ENCODE measurements at regions not wholly inside any gene's neighbourhood (a gene's known extent, or its start where the extent isn't known, plus 50 kb on each side); places are given as distances from the start of the nearest gene placed in this dataset.

DNA sequence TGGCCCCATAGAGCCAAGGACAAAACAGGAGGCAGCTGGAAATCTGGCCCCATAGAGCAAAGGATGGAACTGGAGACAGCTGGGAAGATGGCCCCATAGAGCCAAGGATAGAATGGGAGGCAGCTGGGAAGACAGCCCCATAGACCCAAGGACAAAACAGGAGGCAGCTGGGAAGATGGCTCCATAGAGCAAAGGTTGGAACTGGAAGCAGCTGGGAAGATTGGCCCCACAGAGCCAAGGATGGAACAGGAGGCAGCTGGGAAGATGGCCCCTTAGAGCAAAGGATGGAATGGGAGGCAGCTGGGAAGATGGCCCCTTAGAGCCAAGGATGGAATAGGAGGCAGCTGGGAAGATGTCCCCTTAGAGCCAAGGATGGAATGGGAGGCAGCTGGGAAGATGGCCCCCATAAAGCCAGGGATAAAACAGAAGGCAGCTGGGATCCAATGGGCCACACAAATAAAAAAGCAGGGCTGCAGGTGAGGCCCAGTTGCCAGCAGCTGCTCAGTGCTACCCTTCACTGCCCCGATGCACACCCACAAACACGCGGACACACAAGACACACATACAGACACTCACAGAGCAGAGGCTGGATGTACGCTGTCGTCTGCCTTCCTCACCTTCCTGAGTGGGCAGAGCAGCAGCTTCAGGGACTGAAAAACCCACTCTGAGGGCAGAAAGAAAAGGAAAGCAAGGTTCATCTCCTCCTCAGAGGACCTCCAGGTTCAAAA, 505.4 kb upstream of the MYT1L start:
- no peak overlapping the region for H3K4me3 ChIP-seq (ENCODE audit: low read depth, low read length)
- TF ChIP-seq CTCF (IDR thresholded peaks at IDR 0.05; ENCODE audit: insufficient read depth, low read depth, low read length, missing control alignments): no peak

GRCh38 chr2:2834516-2835254, 503.6 kb upstream of the MYT1L start:
- DNase-seq (ENCODE audit: low read depth): no peak
- H3K4me3 ChIP-seq (ENCODE audit: low read depth, low read length): no peak overlapping the region
- no peak for TF ChIP-seq CTCF (IDR thresholded peaks at IDR 0.05; ENCODE audit: insufficient read depth, low read depth, low read length, missing control alignments)

More for the DNA sequence above, 505.4 kb upstream of the MYT1L start:
- no peak for DNase-seq (ENCODE audit: low read depth)

GRCh38 chr2:2834105-2834504, 503.0 kb upstream of the MYT1L start:
- no peak for TF ChIP-seq CTCF (IDR thresholded peaks at IDR 0.05; ENCODE audit: insufficient read depth, low read depth, low read length, missing control alignments)
- H3K4me3 ChIP-seq (ENCODE audit: low read depth, low read length): no peak overlapping the region
- no peak for DNase-seq (ENCODE audit: low read depth)

DNA sequence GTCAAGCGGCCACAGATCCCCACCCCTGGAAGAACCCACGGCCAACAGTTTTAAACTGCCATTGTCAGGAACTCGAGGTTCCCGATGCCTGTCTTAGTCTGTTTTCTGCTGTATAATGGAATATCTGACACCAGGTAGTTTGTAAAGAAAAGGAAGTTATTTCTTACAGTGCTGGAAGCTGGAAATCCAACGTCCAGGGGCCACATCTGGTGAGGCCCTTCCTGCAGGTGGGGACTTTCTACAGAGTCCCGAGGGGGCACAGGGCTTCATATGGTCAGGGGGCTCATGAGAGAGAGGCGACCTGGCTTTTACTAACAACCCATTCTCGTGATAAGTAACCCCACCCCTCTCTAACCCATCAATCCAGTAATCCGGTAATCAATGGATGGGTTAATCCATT, 501.6 kb upstream of the MYT1L start:
- TF ChIP-seq CTCF (IDR thresholded peaks at IDR 0.05; ENCODE audit: insufficient read depth, low read depth, low read length, missing control alignments): no peak

DNA sequence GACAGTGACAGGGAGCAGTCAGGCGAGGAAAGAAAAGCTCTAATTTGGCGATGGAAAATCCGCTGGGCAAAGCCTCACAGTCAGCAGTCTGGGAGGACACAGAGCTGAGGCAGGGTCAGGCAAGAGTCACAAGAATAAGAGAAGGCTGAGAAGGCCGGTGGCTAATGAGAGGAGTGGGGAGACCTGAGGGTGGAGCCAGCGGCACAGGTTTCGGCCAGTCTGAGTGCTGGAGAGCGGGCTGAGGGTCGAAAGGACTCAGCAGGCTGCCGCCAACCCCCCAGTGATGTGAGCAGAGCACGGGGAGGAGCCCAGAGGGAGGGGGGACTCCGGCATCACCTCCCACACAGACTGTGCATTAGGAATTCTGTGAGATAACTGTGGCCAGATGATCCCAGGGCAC, 500.6 kb upstream of the MYT1L start:
- DNase-seq (ENCODE audit: low read depth): no peak
- H3K4me3 ChIP-seq (ENCODE audit: low read depth, low read length): no peak overlapping the region
- no peak for TF ChIP-seq CTCF (IDR thresholded peaks at IDR 0.05; ENCODE audit: insufficient read depth, low read depth, low read length, missing control alignments)

More for the DNA sequence above, 501.6 kb upstream of the MYT1L start:
- H3K4me3 ChIP-seq (ENCODE audit: low read depth, low read length): no peak overlapping the region
- no peak for DNase-seq (ENCODE audit: low read depth)

DNA sequence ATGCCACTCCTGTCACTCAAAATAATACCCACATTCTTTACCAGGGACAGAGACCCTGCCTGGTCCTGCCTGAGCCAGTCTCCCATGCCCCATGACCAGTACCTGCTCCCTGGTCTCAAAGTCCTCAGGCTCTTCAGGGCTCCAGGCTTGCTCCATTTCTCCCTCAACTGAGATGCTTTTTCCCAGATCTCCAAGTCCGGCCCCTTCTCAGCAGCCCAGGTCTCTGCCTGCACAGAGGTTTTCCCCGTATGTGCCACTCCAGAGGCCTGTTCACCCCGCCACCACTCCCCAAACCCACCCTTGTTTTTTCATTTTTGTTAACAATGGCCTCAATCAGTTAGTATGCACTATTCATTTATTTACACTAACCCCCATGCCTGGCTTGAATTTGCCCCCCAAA, 499.5 kb upstream of the MYT1L start:
- no peak overlapping the region for H3K4me3 ChIP-seq (ENCODE audit: low read depth, low read length)
- no peak for TF ChIP-seq CTCF (IDR thresholded peaks at IDR 0.05; ENCODE audit: insufficient read depth, low read depth, low read length, missing control alignments)

More for the DNA sequence above, 499.5 kb upstream of the MYT1L start:
- no peak for DNase-seq (ENCODE audit: low read depth)
